ENCODE measurements at regions not wholly inside any gene's neighbourhood (a gene's known extent, or its start where the extent isn't known, plus 50 kb on each side); places are given as distances from the start of the nearest gene placed in this dataset.

GRCh38 chr2:157967856-157968255 lies 91.7 kb upstream of the ACVR1 start:
- no peaks in the 10 kb centered on the region for H3K36me3 Mint-ChIP-seq
- Histone ChIP-seq H3K4me3 (replicated peaks in 1 of 3; ENCODE audit: low read depth in 2 of 3, low read length in 3 of 3) (no peak overlapping the region), H3K9ac (ENCODE audit: insufficient read depth, low read length, poor library complexity, severe bottlenecking) (no peak overlapping the region), H3K4me2 (replicated peaks; ENCODE audit: extremely low read depth, low read length, poor library complexity, severe bottlenecking) (no peak overlapping the region), H3K9me3 (replicated peaks in 1 of 2; ENCODE audit: control insufficient read depth in 1 of 2, insufficient read depth in 1 of 2, low read length in 2 of 2) (peaks cover 0 to 6% of the 10 kb centered on the region in 2 donors), H2AFZ (ENCODE audit: insufficient read depth, low read depth, low read length, poor library complexity, severe bottlenecking) (no peak overlapping the region), H3K4me1 (ENCODE audit: control insufficient read depth in 1 of 2, insufficient read depth in 2 of 2, low read length in 2 of 2) (no peaks in the 10 kb centered on the region), H3K79me2 (ENCODE audit: insufficient read depth, low read length) (no peaks in the 10 kb centered on the region), H3K27ac (ENCODE audit: low read depth in 1 of 2, low read length in 2 of 2) (no peak overlapping the region), H4K20me1 (ENCODE audit: insufficient read depth, low read length) (no peaks in the 10 kb centered on the region), H3K36me3 (replicated peaks in 1 of 2; ENCODE audit: control insufficient read depth in 1 of 2, insufficient read depth in 2 of 2, low read length in 2 of 2) (no peaks in the 10 kb centered on the region), H3K27me3 (ENCODE audit: control insufficient read depth in 2 of 2, insufficient read depth in 2 of 2, low read length in 2 of 2) (no peaks in the 10 kb centered on the region)
- 93% methylated on average over 18 of the region's 21 CpGs for WGBS (ENCODE audit: insufficient coverage)
- peaks cover 6 to 18% (median 7%) of the 10 kb centered on the region in 7 donors for H3K9me3 Mint-ChIP-seq
- DNase-seq: no peak
- no peak overlapping the region for H3K4me3 Mint-ChIP-seq
- no peak overlapping the region for H3K27ac Mint-ChIP-seq
- H3K4me1 Mint-ChIP-seq: no peaks in the 10 kb centered on the region
- intact Hi-C loops (cut with micrococcal nuclease): no loop called here
- no peak for TF ChIP-seq CTCF (IDR thresholded peaks at IDR 0.05)
- H3K27me3 Mint-ChIP-seq (ENCODE audit: low read depth in 3 of 3): peaks cover 2 to 3% (median 3%) of the 10 kb centered on the region in 3 donors

GRCh38 chr2:157959249-157959648 lies 83.1 kb upstream of the ACVR1 start:
- Mint-ChIP-seq H3K4me3 (no peak overlapping the region), H3K4me1 (no peaks in the 10 kb centered on the region), H3K27me3 (ENCODE audit: low read depth in 3 of 3) (no peaks in the 10 kb centered on the region), H3K9me3 (peaks cover 11 to 40% (median 35%) of the 10 kb centered on the region in 7 donors), H3K36me3 (no peaks in the 10 kb centered on the region), H3K27ac (no peak overlapping the region)
- no peak overlapping the region for H3K27ac ChIP-seq (ENCODE audit: low read depth in 1 of 2, low read length in 2 of 2)
- H3K4me3 ChIP-seq (replicated peaks in 1 of 3; ENCODE audit: low read depth in 2 of 3, low read length in 3 of 3): no peak overlapping the region
- 100% methylated on average over 3 of the region's 3 CpGs for WGBS (ENCODE audit: insufficient coverage)
- intact Hi-C loops (cut with micrococcal nuclease): no loop called here
- DNase-seq: no peak
- H3K9me3 ChIP-seq (replicated peaks in 1 of 2; ENCODE audit: control insufficient read depth in 1 of 2, insufficient read depth in 1 of 2, low read length in 2 of 2): peaks cover 16 to 26% of the 10 kb centered on the region in 2 donors
- no peak overlapping the region for H2AFZ ChIP-seq (ENCODE audit: insufficient read depth, low read depth, low read length, poor library complexity, severe bottlenecking)
- H3K4me2 ChIP-seq (replicated peaks; ENCODE audit: extremely low read depth, low read length, poor library complexity, severe bottlenecking): no peak overlapping the region
- H3K36me3 ChIP-seq (replicated peaks in 1 of 2; ENCODE audit: control insufficient read depth in 1 of 2, insufficient read depth in 2 of 2, low read length in 2 of 2): no peaks in the 10 kb centered on the region
- no peak overlapping the region for H3K9ac ChIP-seq (ENCODE audit: insufficient read depth, low read length, poor library complexity, severe bottlenecking)
- no peaks in the 10 kb centered on the region for H3K79me2 ChIP-seq (ENCODE audit: insufficient read depth, low read length)
- no peak for TF ChIP-seq CTCF (IDR thresholded peaks at IDR 0.05)
- H3K27me3 ChIP-seq (ENCODE audit: control insufficient read depth in 2 of 2, insufficient read depth in 2 of 2, low read length in 2 of 2): no peaks in the 10 kb centered on the region
- no peaks in the 10 kb centered on the region for H3K4me1 ChIP-seq (ENCODE audit: control insufficient read depth in 1 of 2, insufficient read depth in 2 of 2, low read length in 2 of 2)
- no peaks in the 10 kb centered on the region for H4K20me1 ChIP-seq (ENCODE audit: insufficient read depth, low read length)

Measured in CD14-positive monocyte (primary cell).